ENCODE measurements at regions not wholly inside any gene's neighbourhood (a gene's known extent, or its start where the extent isn't known, plus 50 kb on each side); places are given as distances from the start of the nearest gene placed in this dataset.

GRCh38 chr10:117651121-117651520, 108.6 kb downstream of the EMX2 start:
- TF ChIP-seq, protein P1, sequence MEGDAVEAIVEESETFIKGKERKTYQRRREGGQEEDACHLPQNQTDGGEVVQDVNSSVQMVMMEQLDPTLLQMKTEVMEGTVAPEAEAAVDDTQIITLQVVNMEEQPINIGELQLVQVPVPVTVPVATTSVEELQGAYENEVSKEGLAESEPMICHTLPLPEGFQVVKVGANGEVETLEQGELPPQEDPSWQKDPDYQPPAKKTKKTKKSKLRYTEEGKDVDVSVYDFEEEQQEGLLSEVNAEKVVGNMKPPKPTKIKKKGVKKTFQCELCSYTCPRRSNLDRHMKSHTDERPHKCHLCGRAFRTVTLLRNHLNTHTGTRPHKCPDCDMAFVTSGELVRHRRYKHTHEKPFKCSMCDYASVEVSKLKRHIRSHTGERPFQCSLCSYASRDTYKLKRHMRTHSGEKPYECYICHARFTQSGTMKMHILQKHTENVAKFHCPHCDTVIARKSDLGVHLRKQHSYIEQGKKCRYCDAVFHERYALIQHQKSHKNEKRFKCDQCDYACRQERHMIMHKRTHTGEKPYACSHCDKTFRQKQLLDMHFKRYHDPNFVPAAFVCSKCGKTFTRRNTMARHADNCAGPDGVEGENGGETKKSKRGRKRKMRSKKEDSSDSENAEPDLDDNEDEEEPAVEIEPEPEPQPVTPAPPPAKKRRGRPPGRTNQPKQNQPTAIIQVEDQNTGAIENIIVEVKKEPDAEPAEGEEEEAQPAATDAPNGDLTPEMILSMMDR (IDR thresholded peaks at IDR 0.05) = no peak
- no peak for TF ChIP-seq POLR2AphosphoS5 (IDR thresholded peaks at IDR 0.05)
